GM18502 (cell line): ENCODE measurements at regions not wholly inside any gene's neighbourhood (a gene's known extent, or its start where the extent isn't known, plus 50 kb on each side); places are given as distances from the start of the nearest gene placed in this dataset.
"Not testable (repeated sequence)": the region's sequence is repeated elsewhere in the genome, so short reads cannot be mapped to it uniquely, and the experiment has no call there.

Source experiments
- ATAC-seq: cut with Tn5 transposase; IDR thresholded peaks from one replicate; pipeline ENCODE4 v1.9.1; 2021; ENCODE audit warnings: mild to moderate bottlenecking; ENCODE audit not compliant: unreplicated experiment, poor library complexity

GRCh38 chr6:51285876-51286275 lies 467.2 kb downstream of the TFAP2B start:
- no peak for ATAC-seq

DNA sequence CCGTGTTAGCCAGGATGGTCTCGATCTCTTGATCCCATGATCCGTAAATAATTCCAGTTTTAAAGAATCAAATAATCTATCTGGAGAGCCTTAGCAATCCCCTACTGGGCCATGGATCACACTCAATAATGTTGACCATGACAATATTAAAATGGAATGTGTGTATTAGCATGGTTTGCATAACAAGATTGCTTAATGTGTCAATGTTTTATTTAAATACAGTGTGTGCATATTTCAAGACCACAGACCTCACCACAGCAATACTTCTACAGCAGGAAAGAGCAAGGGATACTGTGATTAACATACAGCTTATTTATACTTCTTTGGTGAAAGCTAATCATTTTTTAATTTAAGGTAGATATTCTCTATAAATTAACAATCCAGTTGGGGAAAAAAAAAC lies 470.4 kb downstream of the TFAP2B start:
- ATAC-seq: no peak

DNA sequence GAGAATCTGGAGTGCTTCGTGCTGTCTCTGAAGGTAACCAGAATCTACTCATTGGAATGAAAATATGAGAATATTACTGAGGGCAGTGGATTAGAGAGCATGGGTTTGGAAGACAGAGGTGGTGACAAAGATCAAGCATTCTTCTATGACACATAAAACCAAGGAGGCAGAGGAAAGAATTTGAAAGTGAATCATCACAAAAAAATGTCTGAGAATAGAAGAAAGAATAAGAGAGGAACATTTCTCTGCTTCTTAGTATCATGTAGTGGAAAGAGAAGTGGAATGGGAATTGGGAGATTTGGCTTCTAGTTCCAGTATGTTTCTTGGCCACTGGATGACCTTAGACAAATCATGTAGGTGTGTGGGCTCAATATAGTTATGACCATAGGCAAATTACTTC lies 474.0 kb downstream of the TFAP2B start:
- ATAC-seq: no peak

DNA sequence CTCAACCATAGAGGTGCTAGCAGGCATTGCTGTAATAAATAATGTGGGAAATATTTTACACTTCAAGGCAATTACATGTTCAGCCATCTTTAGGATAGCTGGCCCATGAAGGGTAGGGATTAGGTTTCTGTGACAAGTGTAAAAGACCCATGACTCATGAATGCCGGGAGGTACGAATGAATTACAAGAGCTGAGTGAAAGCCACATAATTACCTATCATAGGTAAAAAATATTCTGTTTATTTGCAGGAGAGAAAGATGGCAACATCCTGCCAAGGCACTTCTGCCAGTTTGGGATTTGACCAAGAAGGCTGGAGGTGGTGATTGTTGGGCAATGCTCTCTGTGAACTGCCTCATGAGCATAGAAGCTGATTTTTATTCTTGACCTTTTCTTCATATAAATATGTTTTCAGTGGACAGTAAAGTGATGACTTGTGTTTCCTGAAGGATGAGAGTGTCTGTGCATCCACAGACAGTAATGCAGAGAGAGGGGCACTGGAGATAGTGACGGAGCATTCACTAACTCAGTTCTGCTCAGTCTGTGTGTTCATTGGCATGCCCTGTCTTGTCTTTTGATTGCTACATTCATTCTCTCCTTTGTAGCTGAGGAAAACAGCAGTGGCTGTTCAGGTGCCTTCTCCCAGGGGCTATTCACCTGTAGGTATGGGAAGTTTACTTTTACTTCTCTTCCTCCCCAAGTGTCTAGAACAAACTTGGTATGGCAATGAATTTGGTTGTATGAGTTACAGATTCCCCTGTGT lies 481.1 kb downstream of the TFAP2B start:
- no peak for ATAC-seq

- ATAC-seq: no peak
These were observed 481.8 kb downstream of the TFAP2B start for GRCh38 chr6:51300510-51300909.

GRCh38 chr6:51301962-51302361 lies 483.3 kb downstream of the TFAP2B start:
- peak; percentile 47 for ATAC-seq

DNA sequence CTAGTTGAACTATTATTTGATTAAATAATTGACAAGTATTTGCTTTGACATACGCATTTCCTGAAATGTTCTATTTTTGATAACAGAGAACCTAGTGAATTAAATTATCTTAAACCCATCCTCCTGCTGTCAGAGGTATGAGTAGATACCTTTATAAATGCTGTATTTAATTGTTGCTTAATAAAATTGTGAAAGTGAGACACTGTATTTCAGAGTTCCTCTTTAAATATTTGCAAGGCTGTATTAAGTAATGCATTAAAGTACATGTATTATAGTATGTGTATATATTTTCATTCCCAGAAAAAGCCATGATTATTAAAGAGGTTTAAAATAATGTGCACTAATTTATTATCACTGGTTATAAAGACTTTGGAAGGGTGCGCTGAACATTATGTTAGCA lies 483.8 kb downstream of the TFAP2B start:
- no peak for ATAC-seq

GRCh38 chr6:51303338-51303737 lies 484.7 kb downstream of the TFAP2B start:
- ATAC-seq: no peak

GRCh38 chr6:51314965-51315364 lies 496.3 kb downstream of the TFAP2B start:
- no peak for ATAC-seq

DNA sequence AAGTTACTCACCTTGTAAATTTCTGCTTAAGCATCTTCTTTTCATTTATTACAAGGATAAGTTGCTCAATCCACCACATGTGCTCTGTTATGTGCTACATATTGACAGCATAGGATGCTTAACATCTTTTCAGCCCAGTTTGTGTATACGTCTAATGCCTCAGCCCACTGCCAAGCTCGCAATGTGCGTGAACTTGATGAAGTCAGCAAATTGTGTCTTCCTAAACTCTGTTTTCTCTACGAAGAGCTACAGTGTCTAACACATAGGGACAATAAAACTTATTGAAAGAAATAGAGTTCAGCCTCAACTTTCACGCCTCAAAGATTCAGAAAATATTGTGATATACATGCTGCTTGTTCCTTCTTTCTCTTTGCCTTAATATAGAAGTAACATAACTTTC lies 500.0 kb downstream of the TFAP2B start:
- no peak for ATAC-seq

DNA sequence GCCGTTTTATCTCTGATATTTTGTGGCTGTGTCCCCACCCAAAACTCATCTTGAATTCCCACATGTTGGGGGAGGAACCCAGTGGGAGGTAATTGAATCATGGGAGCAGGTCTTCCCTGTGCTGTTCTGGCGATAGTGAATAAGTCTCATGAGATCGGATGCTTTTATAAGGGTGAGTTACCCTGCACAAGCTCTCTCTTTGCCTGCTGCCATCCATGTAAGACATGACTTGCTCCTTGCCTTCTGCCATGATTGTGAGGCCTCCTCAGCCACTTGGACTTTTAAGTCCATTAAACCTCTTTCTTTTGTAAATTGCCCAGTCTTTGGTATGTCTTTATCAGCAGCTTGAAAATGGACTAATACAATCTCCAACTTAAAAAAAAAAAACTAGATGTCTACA lies 502.8 kb downstream of the TFAP2B start:
- not testable (repeated sequence) for ATAC-seq

DNA sequence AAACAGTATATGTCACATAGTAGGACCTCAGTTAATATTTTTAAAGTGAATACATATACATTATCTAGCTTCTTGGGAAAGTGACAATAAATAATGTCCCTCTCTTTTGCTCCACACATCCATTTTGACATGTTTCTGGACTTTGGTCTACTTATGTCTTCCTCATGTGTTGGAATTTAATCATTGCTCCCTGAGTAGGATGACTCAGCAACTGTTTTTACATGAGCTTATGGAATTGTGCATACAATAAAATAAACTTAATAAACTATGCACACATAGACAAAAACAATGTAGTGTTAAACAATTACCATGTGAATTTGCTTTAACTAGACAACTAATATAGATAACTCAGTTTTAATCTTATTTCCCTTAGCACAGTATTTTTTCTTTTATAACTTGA lies 503.8 kb downstream of the TFAP2B start:
- ATAC-seq: no peak

DNA sequence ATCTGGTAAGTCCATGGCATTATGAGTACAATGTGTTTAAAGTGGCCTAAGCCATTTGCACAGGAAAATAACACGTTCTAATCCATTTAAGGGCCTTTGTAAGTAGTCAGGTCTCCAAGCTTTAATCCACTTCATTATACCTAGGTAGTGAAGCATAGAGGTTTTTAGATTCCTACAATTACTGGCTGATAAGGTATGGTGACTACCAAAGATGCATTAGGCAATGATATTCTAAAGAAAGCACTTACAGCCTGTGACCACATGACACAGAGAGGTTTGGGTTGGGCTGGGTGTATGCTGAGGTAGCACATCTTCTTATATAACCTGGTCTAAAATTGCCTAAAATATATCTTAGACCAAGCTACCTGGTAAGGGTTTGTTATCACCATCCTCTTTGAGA lies 504.4 kb downstream of the TFAP2B start:
- no peak for ATAC-seq

GRCh38 chr6:51330971-51331370 lies 512.3 kb downstream of the TFAP2B start:
- no peak for ATAC-seq

GRCh38 chr6:51335543-51335942 lies 516.9 kb downstream of the TFAP2B start:
- no peak for ATAC-seq

DNA sequence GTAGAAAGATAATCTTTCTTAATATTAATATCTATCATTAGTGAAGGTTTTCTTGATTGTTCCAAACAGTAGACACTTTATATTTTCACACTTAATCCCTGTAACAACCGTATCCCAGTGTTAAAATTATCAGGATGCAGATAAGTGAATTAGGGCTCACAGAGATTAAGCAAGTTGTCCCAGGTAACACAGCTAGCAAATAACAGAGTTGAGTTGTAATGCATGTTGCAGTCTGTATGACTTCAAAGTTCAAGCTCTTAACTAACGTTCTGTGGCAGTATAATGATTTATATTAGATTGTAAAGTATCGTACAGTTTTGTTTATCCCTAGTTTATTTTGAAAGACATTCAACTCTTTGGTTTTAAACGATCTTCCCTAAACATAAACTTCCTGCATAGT lies 517.5 kb downstream of the TFAP2B start:
- no peak for ATAC-seq

- no peak for ATAC-seq
These were observed 518.6 kb downstream of the TFAP2B start for GRCh38 chr6:51337277-51337676.

GRCh38 chr6:51339108-51339507 lies 520.4 kb downstream of the TFAP2B start:
- no peak for ATAC-seq

DNA sequence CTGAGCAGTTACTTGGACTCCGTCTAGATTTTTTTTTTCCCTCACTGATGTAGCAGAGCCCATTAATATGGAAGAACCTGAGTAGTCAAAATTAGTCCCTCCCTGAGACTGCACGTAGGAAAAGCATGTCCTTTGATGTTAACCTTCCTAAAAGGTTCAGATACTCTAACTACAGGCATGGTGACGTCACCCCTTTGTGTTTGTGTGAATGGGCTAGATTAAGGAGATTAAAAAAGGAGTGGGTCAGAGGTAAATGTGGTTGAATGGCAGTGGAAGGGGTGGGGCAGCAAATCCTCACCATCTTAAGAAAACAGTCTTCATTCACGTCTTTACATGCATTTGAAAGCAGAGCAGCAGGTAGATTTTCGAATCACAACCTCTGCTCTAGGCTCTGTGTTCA lies 521.1 kb downstream of the TFAP2B start:
- no peak for ATAC-seq

DNA sequence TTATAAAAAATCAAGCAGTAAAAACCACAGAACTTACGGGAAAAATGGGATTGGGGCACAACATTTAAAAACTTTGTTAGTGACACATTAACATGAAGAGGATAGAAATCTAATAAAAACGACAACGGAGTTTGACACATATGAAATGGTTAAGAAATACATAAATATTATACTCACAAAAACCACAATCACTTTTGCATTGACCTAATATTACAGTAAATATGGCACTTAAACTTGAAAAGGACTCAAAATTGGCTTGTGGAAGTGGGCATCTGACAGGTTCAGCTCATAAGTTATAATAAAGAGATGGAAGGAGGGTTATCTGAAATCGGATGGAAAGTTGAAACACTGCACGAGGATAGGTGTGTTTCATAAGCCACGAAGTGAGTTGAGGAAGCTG lies 523.7 kb downstream of the TFAP2B start:
- no peak for ATAC-seq

DNA sequence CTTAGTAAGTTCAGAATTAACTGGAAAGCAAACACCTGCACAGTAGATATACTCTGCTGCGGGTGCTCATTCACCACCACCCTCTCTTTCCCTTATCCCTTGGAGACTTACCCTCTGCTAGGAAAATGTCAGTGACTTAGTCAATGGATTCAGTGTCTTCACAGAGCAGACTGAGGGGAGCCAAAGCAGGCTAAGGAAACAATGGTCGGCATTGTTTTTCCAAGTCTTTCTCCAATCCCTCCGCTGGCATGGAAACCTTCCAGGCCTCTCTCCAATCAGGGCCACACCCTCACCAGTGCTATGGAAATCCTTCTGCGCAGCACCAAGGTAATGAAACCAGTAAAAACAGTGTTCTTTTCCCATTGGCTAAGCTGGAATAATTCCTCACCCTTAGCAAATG lies 531.2 kb downstream of the TFAP2B start:
- no peak for ATAC-seq

DNA sequence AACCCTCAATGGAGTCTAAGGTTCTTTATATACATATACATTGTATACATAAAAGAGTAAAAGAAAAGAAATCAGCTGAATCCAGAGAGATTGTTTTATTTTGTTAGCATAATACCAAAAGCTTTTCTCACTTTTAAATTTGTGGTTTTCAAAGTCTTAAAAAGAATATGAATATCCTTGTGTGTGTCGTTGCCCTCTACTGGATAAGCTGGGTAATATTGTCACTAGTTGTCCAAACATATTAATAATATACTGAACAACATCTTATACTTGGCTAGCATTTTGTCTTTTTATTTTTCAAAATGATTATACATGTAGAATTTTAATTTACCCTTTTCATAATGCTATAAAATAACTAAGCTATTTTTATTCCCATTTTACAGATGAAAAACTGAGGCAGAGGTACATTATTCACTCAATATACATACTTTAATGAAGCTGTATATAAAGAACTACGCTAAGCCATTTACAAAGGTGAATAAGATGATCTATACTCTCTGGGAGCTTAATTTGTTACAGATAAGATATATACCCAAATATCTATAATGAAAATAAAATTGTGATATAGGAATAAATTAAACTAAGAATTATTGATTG lies 531.7 kb downstream of the TFAP2B start:
- no peak for ATAC-seq
